NCI-H1417 treated with DMSO at 0.1 percent for 48 hours (cell line): ENCODE measurements at regions not wholly inside any gene's neighbourhood (a gene's known extent, or its start where the extent isn't known, plus 50 kb on each side); places are given as distances from the start of the nearest gene placed in this dataset.
"Not testable (repeated sequence)": the region's sequence is repeated elsewhere in the genome, so short reads cannot be mapped to it uniquely, and the experiment has no call there.

ENCODE experiments used
- DNase-seq: peaks from one replicate; lab custom pipeline; 2025; lab: John Stamatoyannopoulos, UW

DNA sequence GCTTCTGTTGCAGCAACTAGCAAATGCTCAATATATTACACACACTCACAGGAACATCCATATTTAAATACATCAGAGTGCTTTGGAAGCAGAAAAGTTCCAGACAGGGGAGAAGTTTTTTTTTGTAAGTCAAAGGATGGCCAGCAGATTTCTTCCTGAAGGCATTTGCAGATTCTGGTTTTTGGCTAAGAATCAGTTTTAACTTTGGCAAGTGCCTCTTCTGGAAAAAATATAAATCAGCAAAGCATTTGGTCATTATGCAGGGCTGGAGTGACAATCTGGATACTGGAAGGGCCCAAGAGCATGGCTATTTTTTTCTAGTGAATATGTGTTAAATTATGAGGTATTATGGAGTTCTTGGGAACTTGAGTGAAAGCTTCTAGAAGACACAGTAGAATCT lies 495.3 kb upstream of the ARPP21 start:
- no peak for DNase-seq

GRCh38 chr3:35146256-35147035 lies 492.9 kb upstream of the ARPP21 start:
- DNase-seq, result not testable (repeated sequence)

GRCh38 chr3:35183927-35184675 lies 455.2 kb upstream of the ARPP21 start:
- DNase-seq, result no peak

GRCh38 chr3:35184775-35185174 lies 454.6 kb upstream of the ARPP21 start:
- DNase-seq, result no peak

DNA sequence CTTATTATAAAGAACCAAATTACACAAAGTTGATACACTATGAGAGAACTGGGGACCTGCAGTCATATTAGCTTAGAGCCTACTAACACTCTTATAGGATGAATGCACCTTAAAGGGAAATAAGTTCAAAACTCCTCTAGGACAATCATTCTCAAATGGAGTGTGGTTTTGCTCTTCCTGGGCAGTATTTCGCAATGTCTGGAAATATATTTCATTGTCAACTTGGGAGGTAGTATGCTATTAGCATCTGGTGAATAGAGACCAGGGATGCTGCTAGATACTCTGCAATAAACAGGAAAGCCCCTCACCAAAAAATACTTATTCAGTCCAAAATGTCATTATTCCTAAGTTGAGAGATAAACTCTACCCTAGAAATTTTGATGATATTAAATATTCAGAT lies 451.4 kb upstream of the ARPP21 start:
- DNase-seq, result no peak

- no peak for DNase-seq
These were observed 444.7 kb upstream of the ARPP21 start for GRCh38 chr3:35194666-35195065.

DNA sequence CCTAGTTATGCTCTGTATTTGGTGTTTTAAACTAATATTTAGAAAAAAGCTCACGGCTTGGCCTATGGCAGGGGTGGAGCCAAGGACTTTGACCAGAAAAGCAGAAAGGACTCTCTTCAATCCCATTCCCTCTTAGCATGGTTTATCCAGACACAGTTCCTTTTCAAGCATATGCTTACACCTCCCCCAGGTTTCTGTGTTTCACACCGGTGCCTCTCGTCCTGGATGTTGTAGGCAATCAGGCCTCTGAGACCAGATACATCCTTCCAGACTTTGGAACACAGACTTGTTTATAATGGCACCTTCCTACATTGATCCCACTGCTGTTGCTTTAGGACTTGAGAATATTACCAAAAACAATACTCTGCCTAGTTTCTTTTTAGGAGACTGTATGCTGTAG lies 440.5 kb upstream of the ARPP21 start:
- DNase-seq, result no peak

GRCh38 chr3:35200056-35200455 lies 439.3 kb upstream of the ARPP21 start:
- DNase-seq, result no peak

DNA sequence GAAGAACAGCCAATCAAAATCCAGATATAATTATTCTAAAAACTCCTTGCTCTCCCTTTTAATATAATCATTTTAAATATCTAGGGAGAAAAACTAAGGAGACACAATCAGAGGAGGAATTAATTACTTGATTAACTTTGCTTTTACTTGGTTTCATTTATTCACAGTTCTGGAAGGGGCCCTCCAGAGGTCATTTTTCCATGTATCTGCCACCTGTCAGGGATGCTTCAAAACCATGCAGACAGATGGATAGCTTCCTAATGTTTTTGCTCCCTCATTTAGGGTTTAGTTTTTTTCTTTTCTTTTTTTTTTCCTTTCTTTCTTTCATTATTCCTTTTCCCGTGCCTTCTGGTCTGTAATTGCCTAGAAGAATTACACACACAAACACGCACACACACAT lies 438.1 kb upstream of the ARPP21 start:
- no peak for DNase-seq

DNA sequence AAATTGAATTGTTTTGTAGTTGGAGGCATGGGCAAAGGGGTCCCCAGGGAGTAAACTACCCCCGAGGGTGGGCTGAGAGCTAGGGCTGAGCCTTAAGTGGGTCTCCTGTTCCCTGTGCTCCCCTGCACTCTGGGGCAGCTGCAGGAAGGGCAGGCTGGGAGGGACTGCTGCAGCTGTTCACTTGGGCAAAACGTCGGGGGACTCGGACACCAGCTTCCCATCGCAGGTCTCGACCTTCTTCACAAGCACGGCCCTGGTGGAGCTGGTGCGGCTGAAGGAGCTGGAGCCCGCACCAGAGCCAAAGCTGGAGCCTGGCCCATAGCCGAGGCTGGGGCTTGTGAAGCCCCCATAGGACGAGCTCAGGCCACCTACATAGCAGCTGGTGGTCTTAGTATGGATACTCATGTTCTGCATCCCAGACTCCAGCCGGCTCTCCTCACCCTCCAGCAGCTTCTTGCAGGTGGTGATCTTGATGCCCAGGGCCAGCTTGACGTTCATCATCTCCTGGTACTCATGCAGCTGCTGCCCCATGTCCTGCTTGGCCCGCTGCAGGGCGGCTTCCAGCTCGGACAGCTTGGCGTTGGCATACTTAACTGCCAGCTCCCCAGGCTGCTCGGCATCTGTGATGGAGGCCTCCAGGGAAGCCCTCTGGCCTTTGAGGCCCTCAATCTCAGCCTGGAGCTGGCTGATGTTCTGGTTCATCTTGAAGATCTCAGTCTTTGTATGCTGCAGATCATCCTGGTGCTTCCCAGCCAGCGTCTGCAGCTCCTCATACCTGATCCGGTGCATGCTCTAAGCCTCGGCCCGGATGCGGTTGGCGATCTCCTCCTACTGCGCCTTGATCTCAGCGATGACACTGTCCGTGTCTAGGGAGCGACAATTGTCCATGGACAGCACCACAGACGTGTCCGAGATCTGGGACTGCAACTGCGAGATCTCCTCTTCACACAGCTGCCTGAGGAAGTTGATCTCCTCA lies 423.5 kb upstream of the ARPP21 start:
- DNase-seq, result no peak

DNA sequence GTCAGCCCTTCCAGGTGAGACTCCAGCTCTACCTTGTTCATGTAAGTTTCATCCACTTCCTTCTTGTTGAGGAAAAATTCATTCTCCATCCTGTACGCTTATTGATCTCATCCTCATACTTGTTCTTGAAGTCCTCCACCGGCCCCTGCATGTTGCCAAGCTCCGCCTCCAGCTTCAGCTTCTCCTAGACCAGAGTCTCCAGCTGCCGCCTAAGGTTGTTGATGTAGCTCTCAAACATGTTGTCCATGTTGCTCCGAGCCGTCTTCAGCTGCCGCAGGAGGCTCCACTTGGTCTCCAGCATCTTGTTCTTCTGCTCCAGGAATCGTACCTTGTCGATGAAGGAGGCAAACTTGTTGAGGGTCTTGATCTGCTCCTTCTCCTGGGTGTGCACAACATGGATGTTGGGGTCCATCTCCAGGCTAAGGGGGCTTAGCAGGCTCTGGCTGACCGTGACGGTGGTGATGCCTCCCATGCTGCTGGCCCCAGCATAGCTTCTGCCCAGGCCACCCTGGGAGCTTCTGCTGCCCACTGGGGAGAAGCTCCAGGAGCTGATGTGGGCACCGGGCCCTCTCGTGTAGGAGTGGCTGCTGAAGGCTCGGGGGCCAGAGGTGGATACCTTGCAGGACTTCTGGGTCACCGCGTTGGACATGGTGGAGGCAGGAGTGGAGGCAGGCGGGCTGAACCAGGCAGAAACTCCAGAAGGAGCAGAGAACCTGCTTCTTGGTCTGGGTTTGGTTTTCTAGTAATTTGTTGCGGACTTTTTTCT lies 422.6 kb upstream of the ARPP21 start:
- no peak for DNase-seq

DNA sequence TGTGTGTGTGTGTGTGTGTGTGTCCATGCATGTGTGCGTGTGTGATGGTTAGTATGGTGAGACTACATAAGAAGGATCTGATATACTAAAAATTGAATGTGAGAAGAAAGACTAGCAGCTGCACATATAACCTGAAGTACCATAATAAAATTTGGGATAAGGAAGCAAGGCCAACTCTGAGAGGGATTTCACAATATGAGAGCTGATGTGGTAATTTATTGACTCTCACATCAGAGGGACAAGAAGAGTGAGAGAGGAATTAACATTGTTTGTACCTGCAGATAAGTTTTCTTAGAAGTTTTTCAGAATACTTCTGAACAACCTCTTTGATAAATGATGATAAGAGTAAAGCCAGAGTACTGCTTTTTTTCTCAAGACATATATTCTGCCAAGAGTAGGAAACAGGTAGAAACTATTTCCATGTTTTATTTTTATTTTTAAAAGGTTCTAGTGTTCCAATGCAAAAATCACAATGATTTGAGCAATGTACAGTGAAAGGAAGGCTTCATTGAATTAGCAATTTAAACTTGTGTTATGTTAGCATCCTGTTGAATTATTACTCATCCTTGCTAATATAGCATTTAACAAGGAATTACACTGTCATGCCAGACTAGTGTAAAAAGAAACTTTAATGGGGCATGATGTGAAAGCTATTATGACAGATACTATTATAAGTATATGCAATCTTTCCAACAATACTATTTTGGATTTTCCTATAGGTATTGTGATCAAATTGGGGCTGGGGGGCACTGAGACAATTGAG lies 415.5 kb upstream of the ARPP21 start:
- DNase-seq, result no peak

DNA sequence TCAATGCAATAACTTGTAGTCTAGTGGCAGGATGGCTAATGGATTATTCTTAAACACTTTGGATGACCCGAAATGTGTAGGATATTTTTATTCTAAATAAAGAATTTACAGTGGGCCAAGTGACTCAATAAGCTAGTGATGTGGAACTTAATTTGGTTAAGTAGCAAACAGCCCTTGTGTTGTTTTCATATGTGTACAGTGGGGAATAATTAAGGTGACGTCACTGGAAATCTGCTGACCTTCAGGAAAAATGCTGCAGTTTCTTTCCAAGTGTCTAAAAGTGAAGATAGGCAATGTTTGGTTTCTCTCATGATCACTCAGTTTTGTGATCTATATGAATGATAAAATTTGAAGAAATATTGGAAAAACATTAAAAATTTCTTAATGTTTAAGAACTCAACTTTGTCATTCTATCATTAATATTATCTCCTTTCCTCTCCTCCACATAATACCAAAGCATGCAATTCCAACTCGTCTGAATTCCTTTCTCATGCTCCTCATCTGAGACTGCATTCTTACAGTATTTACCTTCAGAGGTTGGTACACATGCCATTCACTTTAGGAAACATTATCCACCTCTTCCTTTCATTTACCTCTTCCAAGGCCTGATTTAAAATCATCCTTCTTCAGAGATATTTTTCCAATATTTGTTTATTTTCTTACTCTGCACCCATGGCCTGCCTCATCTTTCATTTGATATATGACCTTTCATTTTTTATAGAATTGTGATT lies 414.6 kb upstream of the ARPP21 start:
- no peak for DNase-seq

GRCh38 chr3:35241236-35241635 lies 398.1 kb upstream of the ARPP21 start:
- DNase-seq, result no peak

- DNase-seq, result no peak
These were observed 384.4 kb upstream of the ARPP21 start for GRCh38 chr3:35254917-35255316.

GRCh38 chr3:35257641-35258040 lies 381.7 kb upstream of the ARPP21 start:
- DNase-seq, result no peak

DNA sequence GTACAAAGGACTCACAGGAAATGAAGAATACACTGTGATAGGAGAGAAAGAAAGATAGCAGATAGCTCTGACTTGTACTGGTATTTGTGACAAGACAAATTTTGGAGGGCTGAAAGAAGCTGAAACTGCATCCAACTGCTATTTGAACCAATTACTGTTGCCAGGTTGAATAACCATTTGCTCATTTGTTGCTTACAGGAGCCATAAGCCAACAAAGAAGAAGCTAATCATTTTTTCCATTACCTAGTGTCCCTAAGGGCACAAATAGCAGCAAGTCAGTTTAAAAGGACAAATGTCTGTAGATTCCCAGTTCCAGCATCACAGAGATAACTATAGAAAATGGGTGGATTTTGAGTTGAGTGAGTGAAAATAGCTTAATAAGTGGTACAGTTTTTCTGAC lies 376.9 kb upstream of the ARPP21 start:
- DNase-seq, result no peak

GRCh38 chr3:35263477-35263876 lies 375.8 kb upstream of the ARPP21 start:
- DNase-seq, result no peak

DNA sequence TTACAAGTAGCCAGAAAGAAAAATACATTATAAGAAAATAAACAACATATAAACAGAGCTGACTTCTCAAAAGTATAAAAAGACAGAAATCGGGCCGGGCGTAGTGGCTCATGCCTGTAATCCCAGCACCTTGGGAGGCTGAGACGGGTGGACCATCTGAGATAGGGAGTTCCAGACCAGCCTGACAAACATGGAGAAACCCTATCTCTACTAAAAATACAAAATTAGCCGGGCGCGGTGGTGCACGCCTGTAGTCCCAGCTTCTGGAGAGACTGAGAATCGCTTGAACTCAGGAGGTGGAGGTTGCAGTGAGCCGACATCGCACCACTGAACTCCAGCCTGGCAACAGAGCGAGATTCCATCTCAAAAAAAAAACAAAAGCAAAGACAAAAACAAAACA lies 373.3 kb upstream of the ARPP21 start:
- DNase-seq, result not testable (repeated sequence)

- no peak for DNase-seq
These were observed 363.6 kb upstream of the ARPP21 start for GRCh38 chr3:35275768-35276167.
